ENCODE measurements at regions not wholly inside any gene's neighbourhood (a gene's known extent, or its start where the extent isn't known, plus 50 kb on each side); places are given as distances from the start of the nearest gene placed in this dataset.

GRCh38 chr5:34486849-34487158 lies 169.3 kb upstream of the RAI14 start:
- DNase-seq (ENCODE audit: low spot score) (no peak), ATAC-seq (no peak)
- Histone ChIP-seq H3K27ac (ENCODE audit: low read depth) (no peak overlapping the region), H4K20me1 (replicated peaks; ENCODE audit: insufficient read depth) (no peaks in the 10 kb centered on the region), H3K36me3 (ENCODE audit: insufficient read depth) (no peaks in the 10 kb centered on the region; the same call in 1 of the 2 replicates), H3K79me2 (replicated peaks; ENCODE audit: insufficient read depth) (no peaks in the 10 kb centered on the region), H3K4me2 (no peak overlapping the region), H3K9me2 (ENCODE audit: insufficient read depth) (no peaks in the 10 kb centered on the region), H3K27me3 (ENCODE audit: insufficient read depth) (no peaks in the 10 kb centered on the region), H2AFZ (peak overlapping the region; percentile 78; the same call in 1 of the 2 replicates), H3K4me1 (ENCODE audit: insufficient read depth) (peaks cover 38% of the 10 kb centered on the region), H3K4me3 (no peak overlapping the region), H3F3A (replicated peaks; ENCODE audit: low read depth) (no peaks in the 10 kb centered on the region)
- Mint-ChIP-seq H3K4me3 (no peak overlapping the region), H3K9me3 (peaks cover 15% of the 10 kb centered on the region), H3K36me3 (ENCODE audit: low read depth) (peaks cover 9% of the 10 kb centered on the region; the same call in 2 of the 3 replicates), H3K4me1 (peaks cover 43% of the 10 kb centered on the region), H3K27ac (no peak overlapping the region), H3K27me3 (ENCODE audit: insufficient read depth, low read depth, poor library complexity) (peaks cover 1% of the 10 kb centered on the region)
- no peak for TF ChIP-seq EZH2phosphoT487 (IDR thresholded peaks at IDR 0.05; ENCODE audit: unreplicated experiment)
- TF ChIP-seq CTCF (conservative IDR thresholded peaks at IDR 0.05; ENCODE audit: low read depth in 2 of 2): no peak
- no peak for TF ChIP-seq POLR2AphosphoS5 (IDR thresholded peaks at IDR 0.05; ENCODE audit: low read depth)
- no peak for TF ChIP-seq ZNF331 (CRISPR knock-in tag; IDR thresholded peaks at IDR 0.05; ENCODE audit: low read depth)
- TF ChIP-seq ZNF114 (CRISPR knock-in tag; IDR thresholded peaks at IDR 0.05): no peak
- TF ChIP-seq NANOG (IDR thresholded peaks at IDR 0.05; ENCODE audit: borderline replicate concordance): no peak
- TF ChIP-seq ETS1 (IDR thresholded peaks at IDR 0.05): no peak
- TF ChIP-seq REST (IDR thresholded peaks at IDR 0.05; ENCODE audit: unreplicated experiment): no peak
- no peak for TF ChIP-seq JUNB (IDR thresholded peaks at IDR 0.05; ENCODE audit: unreplicated experiment)
- TF ChIP-seq STAT1 (IDR thresholded peaks at IDR 0.05; ENCODE audit: unreplicated experiment): no peak
- TF ChIP-seq EZH2 (IDR thresholded peaks at IDR 0.05; ENCODE audit: low read depth, unreplicated experiment): no peak
- no peak for TF ChIP-seq CREB1 (CRISPR knock-in tag; IDR thresholded peaks at IDR 0.05; ENCODE audit: low read depth)
- no peak for TF ChIP-seq ZNF462 (CRISPR knock-in tag; IDR thresholded peaks at IDR 0.05)

Measured in GM23338 (cell line).